ENCODE measurements at regions not wholly inside any gene's neighbourhood (a gene's known extent, or its start where the extent isn't known, plus 50 kb on each side); places are given as distances from the start of the nearest gene placed in this dataset.

- DNase-seq (ENCODE audit: low read depth, low spot score), result no peak
- no peak overlapping the region for H3K4me3 ChIP-seq (ENCODE audit: low read depth, low read length)
- no peak for TF ChIP-seq CTCF (IDR thresholded peaks at IDR 0.05; ENCODE audit: low read depth, low read length)
- in situ Hi-C loops (cut with HindIII; ENCODE audit: low sequenced_read_pairs), result no loop called here
These were observed 104.6 kb downstream of the AMY1C start for GRCh38 chr1:103854279-103854678.

GRCh38 chr1:103859721-103860120 is 110.0 kb downstream of the AMY1C start:
- no peak overlapping the region for H3K4me3 ChIP-seq (ENCODE audit: low read depth, low read length)
- no peak for TF ChIP-seq CTCF (IDR thresholded peaks at IDR 0.05; ENCODE audit: low read depth, low read length)
- in situ Hi-C loops (cut with HindIII; ENCODE audit: low sequenced_read_pairs), result no loop called here
- no peak for DNase-seq (ENCODE audit: low read depth, low spot score)

DNA sequence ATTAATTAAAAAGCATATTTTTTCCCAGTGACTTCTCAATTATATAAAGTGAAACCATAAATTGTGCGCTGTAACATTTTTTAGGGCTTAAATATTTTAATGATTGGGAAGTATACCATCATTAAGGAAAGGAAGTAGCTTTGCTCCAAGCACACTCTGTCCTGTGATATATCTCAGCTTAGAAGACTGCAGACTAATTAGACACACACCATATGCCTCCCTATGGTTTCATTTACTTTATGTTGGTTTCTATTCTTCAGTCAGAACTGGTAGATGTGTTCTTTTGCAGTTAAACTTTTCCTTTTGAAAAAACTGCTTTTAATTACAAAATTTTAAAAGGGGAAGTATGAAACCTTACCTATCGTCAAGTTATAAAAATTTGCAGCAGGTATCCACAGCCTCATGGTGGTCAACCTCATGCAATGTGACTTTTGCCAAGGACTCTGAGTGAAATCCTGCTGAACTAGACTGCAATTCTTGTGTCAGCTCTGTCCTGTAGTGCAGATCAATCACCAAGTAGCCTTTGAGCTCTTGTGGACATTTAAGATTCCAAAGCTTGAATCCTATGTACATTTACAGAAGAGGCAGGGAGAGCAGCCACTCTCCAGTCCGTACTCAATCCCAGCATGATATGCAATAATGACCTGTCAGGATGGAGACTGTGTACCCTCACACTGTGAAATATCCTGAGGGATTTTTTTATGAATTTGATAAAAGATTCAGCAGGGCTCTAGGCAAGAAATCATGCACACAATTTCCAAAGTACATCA is 149.1 kb downstream of the AMY1C start:
- no peak for TF ChIP-seq CTCF (IDR thresholded peaks at IDR 0.05; ENCODE audit: low read depth, low read length)
- in situ Hi-C loops (cut with HindIII; ENCODE audit: low sequenced_read_pairs), result no loop called here
- H3K4me3 ChIP-seq (ENCODE audit: low read depth, low read length), result no peak overlapping the region
- no peak for DNase-seq (ENCODE audit: low read depth, low spot score)

- H3K4me3 ChIP-seq (ENCODE audit: low read depth, low read length), result no peak overlapping the region
- in situ Hi-C loops (cut with HindIII; ENCODE audit: low sequenced_read_pairs), result no loop called here
- no peak for TF ChIP-seq CTCF (IDR thresholded peaks at IDR 0.05; ENCODE audit: low read depth, low read length)
- DNase-seq (ENCODE audit: low read depth, low spot score), result no peak
These were observed 150.3 kb downstream of the AMY1C start for GRCh38 chr1:103900005-103900404.

- in situ Hi-C loops (cut with HindIII; ENCODE audit: low sequenced_read_pairs), result no loop called here
- TF ChIP-seq CTCF (IDR thresholded peaks at IDR 0.05; ENCODE audit: low read depth, low read length), result no peak
- no peak for DNase-seq (ENCODE audit: low read depth, low spot score)
- no peak overlapping the region for H3K4me3 ChIP-seq (ENCODE audit: low read depth, low read length)
These were observed 151.4 kb downstream of the AMY1C start for GRCh38 chr1:103901072-103901471.

DNA sequence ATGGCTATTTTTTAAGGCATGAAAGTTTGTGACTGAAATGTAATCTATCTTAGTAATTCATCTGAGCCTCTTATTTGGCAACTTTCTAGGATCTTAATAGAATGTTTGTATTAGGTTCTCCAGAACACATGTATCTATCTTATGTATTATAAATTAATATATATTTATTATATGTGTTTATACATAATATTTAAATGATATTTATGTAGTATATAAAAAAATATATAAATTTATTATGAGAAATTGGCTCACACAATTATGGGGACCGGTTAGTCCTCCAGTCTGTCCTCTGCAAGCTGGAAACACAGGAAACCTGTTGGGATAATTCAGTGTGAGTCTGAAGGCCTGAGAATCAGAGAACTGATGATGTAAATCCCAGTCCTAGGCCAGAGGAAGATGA is 155.7 kb downstream of the AMY1C start:
- no peak for TF ChIP-seq CTCF (IDR thresholded peaks at IDR 0.05; ENCODE audit: low read depth, low read length)
- H3K4me3 ChIP-seq (ENCODE audit: low read depth, low read length), result no peak overlapping the region
- no peak for DNase-seq (ENCODE audit: low read depth, low spot score)
- in situ Hi-C loops (cut with HindIII; ENCODE audit: low sequenced_read_pairs), result no loop called here

Data from astrocyte of the spinal cord (primary cell).